ENCODE measurements at regions not wholly inside any gene's neighbourhood (a gene's known extent, or its start where the extent isn't known, plus 50 kb on each side); places are given as distances from the start of the nearest gene placed in this dataset.

- TF ChIP-seq CTCF (IDR thresholded peaks at IDR 0.05) (no peak), REST (IDR thresholded peaks at IDR 0.05; ENCODE audit: insufficient read depth in 1 of 2, low read depth in 2 of 2, low read length in 1 of 2) (no peak), SIN3A (IDR thresholded peaks at IDR 0.05; ENCODE audit: borderline replicate concordance, insufficient read depth, low read depth, low read length) (no peak), POLR2AphosphoS5 (IDR thresholded peaks at IDR 0.05; ENCODE audit: low read depth, low read length) (no peak)
These were observed 296.9 kb upstream of the SOX5 start for GRCh38 chr12:24246376-24246775.

Data from Panc1 (cell line).